MCF 10A (cell line): ENCODE measurements at regions not wholly inside any gene's neighbourhood (a gene's known extent, or its start where the extent isn't known, plus 50 kb on each side); places are given as distances from the start of the nearest gene placed in this dataset.

Experiments
- BruUV-seq: library from RNA; stranded (reverse); fragments of 400-500 nt; replicated peaks from 2 replicates; lab custom pipeline; 2021; lab: Mats Ljungman, UMichigan
- CTCF ChIA-PET: fragments of 300-600 bp; sonication (Branson Sonifier 250); formaldehyde crosslinking; extraction: SDS; loops from one replicate; lab custom pipeline; 2021; ENCODE audit warnings: antibody characterized with exemption, inconsistent platforms; lab: Yijun Ruan, JAX
- POLR2A ChIA-PET: fragments of 300-600, 350-650 bp; sonication (Branson Sonifier 250); formaldehyde crosslinking; extraction: SDS; loops from one replicate; lab custom pipeline; 2020; ENCODE audit warnings: antibody characterized with exemption, inconsistent platforms; lab: Yijun Ruan, JAX
- DNase-seq: peaks from one replicate; pipeline ENCODE4 v3.0.0-alpha.2; 2018; ENCODE audit not compliant: unreplicated experiment
- H3K27ac Mint-ChIP-seq: one replicate; pipeline ENCODE4 v1.8.0; 2022; ENCODE audit warnings: mild to moderate bottlenecking, low read depth, mixed read lengths; ENCODE audit not compliant: unreplicated experiment
- H3K27me3 Mint-ChIP-seq: one replicate; pipeline ENCODE4 v1.8.0; 2022; ENCODE audit warnings: mixed read lengths; ENCODE audit not compliant: insufficient read depth, unreplicated experiment
- H3K36me3 Mint-ChIP-seq: one replicate; pipeline ENCODE4 v1.8.0; 2022; ENCODE audit warnings: mild to moderate bottlenecking, moderate library complexity, mixed read lengths; ENCODE audit not compliant: insufficient read depth, unreplicated experiment
- H3K4me1 Mint-ChIP-seq: one replicate; pipeline ENCODE4 v1.8.0; 2022; ENCODE audit warnings: mixed read lengths; ENCODE audit not compliant: insufficient read depth, unreplicated experiment
- H3K4me3 Mint-ChIP-seq: one replicate; pipeline ENCODE4 v1.8.0; 2022; ENCODE audit warnings: mild to moderate bottlenecking, moderate library complexity, mixed read lengths; ENCODE audit not compliant: unreplicated experiment
- H3K9me3 Mint-ChIP-seq: one replicate; pipeline ENCODE4 v1.8.0; 2022; ENCODE audit warnings: mixed read lengths; ENCODE audit not compliant: unreplicated experiment
- CTCF ChIP-seq: fragments of 200-600 bp; IDR thresholded peaks from one replicate; pipeline ENCODE4 v1.8.0; 2022; ENCODE audit warnings: antibody characterized with exemption, mild to moderate bottlenecking; ENCODE audit not compliant: unreplicated experiment
- intact Hi-C: fragments of 100-400 bp; cut with micrococcal nuclease; formaldehyde crosslinking; loops from 2 replicates; pipeline ENCODE4 v1.14.1; 2022

- no peak overlapping the region for H3K27ac Mint-ChIP-seq
- peaks cover 14% of the 10 kb centered on the region for H3K27me3 Mint-ChIP-seq
- no peak for DNase-seq
- no peaks in the 10 kb centered on the region for H3K36me3 Mint-ChIP-seq
- POLR2A ChIA-PET: no interaction called here
- no peaks in the 10 kb centered on the region for H3K4me1 Mint-ChIP-seq
- CTCF ChIA-PET: no interaction called here
- TF ChIP-seq CTCF: no peak
- H3K4me3 Mint-ChIP-seq: no peak overlapping the region
- intact Hi-C loops: no loop called here
- H3K9me3 Mint-ChIP-seq: peaks cover 7% of the 10 kb centered on the region
- no TSS peak for BruUV-seq
Measured at GRCh38 chr3:147046916-147047315, 359.4 kb downstream of the ZIC4 start.

GRCh38 chr3:147038481-147038880 is 367.9 kb downstream of the ZIC4 start:
- no peaks in the 10 kb centered on the region for H3K4me1 Mint-ChIP-seq
- H3K9me3 Mint-ChIP-seq: peaks cover 11% of the 10 kb centered on the region
- no peaks in the 10 kb centered on the region for H3K27me3 Mint-ChIP-seq
- no peaks in the 10 kb centered on the region for H3K36me3 Mint-ChIP-seq
- no TSS peak for BruUV-seq
- intact Hi-C loops: no loop called here
- H3K4me3 Mint-ChIP-seq: no peak overlapping the region
- H3K27ac Mint-ChIP-seq: no peak overlapping the region
- no peak for DNase-seq
- ChIA-PET CTCF (no interaction called here), POLR2A (no interaction called here)
- no peak for TF ChIP-seq CTCF

- CTCF ChIA-PET: no interaction called here
- no peaks in the 10 kb centered on the region for H3K27me3 Mint-ChIP-seq
Measured at GRCh38 chr3:147034359-147034758, 372.0 kb downstream of the ZIC4 start.

GRCh38 chr3:147030274-147030673 is 376.1 kb downstream of the ZIC4 start:
- Mint-ChIP-seq H3K36me3 (no peaks in the 10 kb centered on the region), H3K4me3 (no peak overlapping the region), H3K4me1 (no peaks in the 10 kb centered on the region), H3K27ac (no peak overlapping the region), H3K27me3 (peaks cover 16% of the 10 kb centered on the region), H3K9me3 (peaks cover 11% of the 10 kb centered on the region)
- intact Hi-C loops: no loop called here
- no peak for DNase-seq
- CTCF ChIA-PET: interaction anchor here (1.1 kb wide), 1 partner anchor 16 kb away, joined by 3 read pairs; no protein-coding TSS in a partner anchor
- TF ChIP-seq CTCF: no peak
- POLR2A ChIA-PET: interaction anchor here (0.7 kb wide), 1 partner anchor 11 kb away, joined by 4 read pairs; no protein-coding TSS in a partner anchor
- BruUV-seq: no TSS peak

More at GRCh38 chr3:147034359-147034758, 372.0 kb downstream of the ZIC4 start:
- Mint-ChIP-seq H3K4me1 (no peaks in the 10 kb centered on the region), H3K27ac (no peak overlapping the region), H3K9me3 (peaks cover 11% of the 10 kb centered on the region), H3K4me3 (no peak overlapping the region), H3K36me3 (no peaks in the 10 kb centered on the region)
- POLR2A ChIA-PET: interaction anchor here (0.6 kb wide), 1 partner anchor 1814 kb away, joined by 3 read pairs; no protein-coding TSS in a partner anchor
- no TSS peak for BruUV-seq
- DNase-seq: no peak
- TF ChIP-seq CTCF: no peak
- intact Hi-C loops: no loop called here
